Neural cell (in vitro differentiated cells): ENCODE measurements at regions not wholly inside any gene's neighbourhood (a gene's known extent, or its start where the extent isn't known, plus 50 kb on each side); places are given as distances from the start of the nearest gene placed in this dataset.

Source experiments
- H2AFZ ChIP-seq: fragments of 200-600, 300-800 bp; sonication (generic), shearing (Covaris generic); 2 replicates; pipeline ENCODE4 v1.6.0; 2014; ENCODE audit warnings: low read depth, mild to moderate bottlenecking, antibody characterized with exemption, low read length, moderate library complexity
- H3F3A ChIP-seq: fragments of 200-600 bp; shearing (Covaris generic); 2 replicates; pipeline ENCODE4 v1.6.1; 2016; ENCODE audit warnings: mild to moderate bottlenecking, moderate library complexity, mixed read lengths, antibody characterized with exemption, low read length; ENCODE audit not compliant: insufficient read depth, poor library complexity, severe bottlenecking
- H3K27ac ChIP-seq: fragments of 200-600, 300-800 bp; sonication (generic), shearing (Covaris generic); 2 replicates; pipeline ENCODE4 v1.5.1; 2014; ENCODE audit warnings: mild to moderate bottlenecking, low read length, moderate library complexity
- H3K27me3 ChIP-seq: fragments of 300-800, 200-600 bp; sonication (generic), shearing (Covaris generic); 2 replicates; pipeline ENCODE4 v1.6.0; 2014; ENCODE audit warnings: mild to moderate bottlenecking, low read depth, low read length, moderate library complexity; ENCODE audit not compliant: insufficient read depth
- H3K36me3 ChIP-seq: fragments of 300-800, 200-600 bp; sonication (generic), shearing (Covaris generic); 2 replicates; pipeline ENCODE4 v1.5.1; 2014; ENCODE audit warnings: mild to moderate bottlenecking, antibody characterized with exemption, low read length, moderate library complexity; ENCODE audit not compliant: insufficient read depth
- H3K4me2 ChIP-seq: fragments of 300-800, 200-600 bp; sonication (generic), shearing (Covaris generic); 2 replicates; pipeline ENCODE4 v1.6.0; 2014; ENCODE audit warnings: mild to moderate bottlenecking, low read length
- H3K4me3 ChIP-seq: fragments of 300-800, 200-600 bp; sonication (generic), shearing (Covaris generic); 2 replicates; pipeline ENCODE4 v1.5.1; 2014; ENCODE audit warnings: mild to moderate bottlenecking, low read length, moderate library complexity
- H3K79me2 ChIP-seq: fragments of 200-600 bp; shearing (Covaris generic); replicated peaks from 2 replicates; pipeline ENCODE4 v1.6.0; 2014; ENCODE audit warnings: mild to moderate bottlenecking, low read length, moderate library complexity; ENCODE audit not compliant: insufficient read depth
- H3K9ac ChIP-seq: fragments of 300-800, 200-600 bp; sonication (generic), shearing (Covaris generic); 2 replicates; pipeline ENCODE4 v1.6.1; 2016; ENCODE audit warnings: mild to moderate bottlenecking, low read length, mixed read lengths
- H3K9me2 ChIP-seq: fragments of 200-600 bp; shearing (Covaris generic); 2 replicates; pipeline ENCODE4 v1.6.1; 2016; ENCODE audit warnings: mild to moderate bottlenecking, low read length, mixed read lengths; ENCODE audit not compliant: insufficient read depth
- H3K9me3 ChIP-seq: fragments of 200-600, 300-800 bp; sonication (generic), shearing (Covaris generic); 2 replicates; pipeline ENCODE4 v1.6.1; 2016; ENCODE audit warnings: mild to moderate bottlenecking, mixed run types, low read length, moderate library complexity, mixed read lengths
- H4K20me1 ChIP-seq: fragments of 200-600 bp; shearing (Covaris generic); 2 replicates; pipeline ENCODE4 v1.6.1; 2016; ENCODE audit warnings: mild to moderate bottlenecking, mixed run types; ENCODE audit not compliant: insufficient read depth
- EP300 ChIP-seq: fragments of 450-650 bp; conservative IDR thresholded peaks from 2 replicates; pipeline ENCODE4 v1.6.1; 2014; ENCODE audit warnings: antibody characterized with exemption, mild to moderate bottlenecking, moderate library complexity; ENCODE audit not compliant: poor library complexity, severe bottlenecking
- EZH2 ChIP-seq: fragments of 200-600, 300-800 bp; shearing (Covaris generic), sonication (generic); IDR thresholded peaks from 2 replicates; pipeline ENCODE4 v1.6.1; 2014; ENCODE audit warnings: antibody characterized with exemption, low read length, borderline replicate concordance, mild to moderate bottlenecking; ENCODE audit not compliant: insufficient read depth, poor library complexity, severe bottlenecking
- MXI1 ChIP-seq: fragments of 450-650 bp; conservative IDR thresholded peaks from 2 replicates; pipeline ENCODE4 v1.6.1; 2014; ENCODE audit warnings: antibody characterized with exemption, mild to moderate bottlenecking; ENCODE audit not compliant: poor library complexity, severe bottlenecking
- POLR2AphosphoS5 ChIP-seq: IDR thresholded peaks from 2 replicates; pipeline ENCODE4 v1.6.1; 2012
- RAD21 ChIP-seq: fragments of 450-650 bp; conservative IDR thresholded peaks from 2 replicates; pipeline ENCODE4 v1.6.1; 2014; ENCODE audit warnings: antibody characterized with exemption, mild to moderate bottlenecking, moderate library complexity
- SMC3 ChIP-seq: fragments of 450-650 bp; conservative IDR thresholded peaks from 2 replicates; pipeline ENCODE4 v1.6.1; 2014; ENCODE audit warnings: antibody characterized with exemption, mild to moderate bottlenecking, moderate library complexity; ENCODE audit not compliant: poor library complexity
- TAF1 ChIP-seq: IDR thresholded peaks from 2 replicates; pipeline ENCODE4 v1.6.1; 2012; ENCODE audit warnings: low read depth
- TF ChIP-seq, protein P1 (sequence below): fragments of 450-650 bp; IDR thresholded peaks from 2 replicates; pipeline ENCODE4 v1.5.1; 2014; ENCODE audit warnings: antibody characterized with exemption, mild to moderate bottlenecking, moderate library complexity; ENCODE audit not compliant: poor library complexity, severe bottlenecking
- TF ChIP-seq, protein P2 (sequence below): IDR thresholded peaks from 2 replicates; pipeline ENCODE4 v1.6.1; 2012; ENCODE audit warnings: borderline replicate concordance

DNA sequence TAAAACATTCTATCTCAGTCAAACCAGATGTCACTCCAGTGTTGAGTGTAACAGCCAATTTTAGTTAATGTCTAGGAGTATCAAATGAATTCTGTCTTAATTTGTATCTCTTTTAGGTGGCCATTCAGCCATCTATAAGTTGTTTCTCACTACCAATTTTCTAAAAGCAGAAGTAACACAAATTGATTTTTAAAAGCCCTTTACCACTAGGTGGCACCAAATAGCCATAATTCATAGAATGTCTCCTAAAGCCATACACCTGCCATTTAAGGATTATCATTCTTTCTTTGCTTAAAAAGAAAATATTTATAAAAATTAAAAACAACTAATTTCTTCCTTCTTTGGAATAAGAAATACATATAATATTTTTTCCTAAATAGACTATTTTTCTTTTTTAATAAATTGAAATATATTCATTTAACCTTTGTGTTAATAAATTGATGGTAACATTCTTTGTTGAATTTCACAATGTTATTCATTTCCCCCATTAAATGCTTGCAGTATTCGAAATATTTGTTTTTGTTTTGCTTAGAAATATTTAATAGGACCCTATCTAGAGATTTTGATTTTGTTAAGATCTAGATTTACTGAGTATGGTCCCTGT is 107.8 kb upstream of the PPP1R3A start:
- H3K4me2 ChIP-seq: no peak overlapping the region
- no peaks in the 10 kb centered on the region for H3K9me3 ChIP-seq
- H3K27me3 ChIP-seq: no peaks in the 10 kb centered on the region
- H4K20me1 ChIP-seq: no peaks in the 10 kb centered on the region
- H3K9me2 ChIP-seq: no peaks in the 10 kb centered on the region
- H3K79me2 ChIP-seq: no peaks in the 10 kb centered on the region
- peak; percentile 79 for TF ChIP-seq RAD21
- no peak for TF ChIP-seq MXI1
- TF ChIP-seq, protein P1, sequence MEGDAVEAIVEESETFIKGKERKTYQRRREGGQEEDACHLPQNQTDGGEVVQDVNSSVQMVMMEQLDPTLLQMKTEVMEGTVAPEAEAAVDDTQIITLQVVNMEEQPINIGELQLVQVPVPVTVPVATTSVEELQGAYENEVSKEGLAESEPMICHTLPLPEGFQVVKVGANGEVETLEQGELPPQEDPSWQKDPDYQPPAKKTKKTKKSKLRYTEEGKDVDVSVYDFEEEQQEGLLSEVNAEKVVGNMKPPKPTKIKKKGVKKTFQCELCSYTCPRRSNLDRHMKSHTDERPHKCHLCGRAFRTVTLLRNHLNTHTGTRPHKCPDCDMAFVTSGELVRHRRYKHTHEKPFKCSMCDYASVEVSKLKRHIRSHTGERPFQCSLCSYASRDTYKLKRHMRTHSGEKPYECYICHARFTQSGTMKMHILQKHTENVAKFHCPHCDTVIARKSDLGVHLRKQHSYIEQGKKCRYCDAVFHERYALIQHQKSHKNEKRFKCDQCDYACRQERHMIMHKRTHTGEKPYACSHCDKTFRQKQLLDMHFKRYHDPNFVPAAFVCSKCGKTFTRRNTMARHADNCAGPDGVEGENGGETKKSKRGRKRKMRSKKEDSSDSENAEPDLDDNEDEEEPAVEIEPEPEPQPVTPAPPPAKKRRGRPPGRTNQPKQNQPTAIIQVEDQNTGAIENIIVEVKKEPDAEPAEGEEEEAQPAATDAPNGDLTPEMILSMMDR: peak; percentile 78
- TF ChIP-seq SMC3: peak; percentile 75
- H3K27ac ChIP-seq: peak overlapping the region; percentile 83
- H2AFZ ChIP-seq: peak overlapping the region; percentile 28
- peak overlapping the region; percentile 45 for H3K9ac ChIP-seq
- H3K36me3 ChIP-seq: no peaks in the 10 kb centered on the region
- no peak overlapping the region for H3K4me3 ChIP-seq
- no peaks in the 10 kb centered on the region for H3F3A ChIP-seq

GRCh38 chr7:114021135-114021534 is 102.3 kb upstream of the PPP1R3A start:
- H3K9ac ChIP-seq: no peak overlapping the region
- no peak overlapping the region for H3K4me3 ChIP-seq
- no peak overlapping the region for H3K27ac ChIP-seq
- H4K20me1 ChIP-seq: no peaks in the 10 kb centered on the region
- H2AFZ ChIP-seq: no peak overlapping the region
- no peak overlapping the region for H3K4me2 ChIP-seq
- H3K79me2 ChIP-seq: no peaks in the 10 kb centered on the region
- H3F3A ChIP-seq: no peaks in the 10 kb centered on the region
- TF ChIP-seq SMC3 (no peak), TAF1 (no peak), RAD21 (no peak), EP300 (no peak), MXI1 (no peak), POLR2AphosphoS5 (no peak), EZH2 (no peak)
- TF ChIP-seq, protein P2, sequence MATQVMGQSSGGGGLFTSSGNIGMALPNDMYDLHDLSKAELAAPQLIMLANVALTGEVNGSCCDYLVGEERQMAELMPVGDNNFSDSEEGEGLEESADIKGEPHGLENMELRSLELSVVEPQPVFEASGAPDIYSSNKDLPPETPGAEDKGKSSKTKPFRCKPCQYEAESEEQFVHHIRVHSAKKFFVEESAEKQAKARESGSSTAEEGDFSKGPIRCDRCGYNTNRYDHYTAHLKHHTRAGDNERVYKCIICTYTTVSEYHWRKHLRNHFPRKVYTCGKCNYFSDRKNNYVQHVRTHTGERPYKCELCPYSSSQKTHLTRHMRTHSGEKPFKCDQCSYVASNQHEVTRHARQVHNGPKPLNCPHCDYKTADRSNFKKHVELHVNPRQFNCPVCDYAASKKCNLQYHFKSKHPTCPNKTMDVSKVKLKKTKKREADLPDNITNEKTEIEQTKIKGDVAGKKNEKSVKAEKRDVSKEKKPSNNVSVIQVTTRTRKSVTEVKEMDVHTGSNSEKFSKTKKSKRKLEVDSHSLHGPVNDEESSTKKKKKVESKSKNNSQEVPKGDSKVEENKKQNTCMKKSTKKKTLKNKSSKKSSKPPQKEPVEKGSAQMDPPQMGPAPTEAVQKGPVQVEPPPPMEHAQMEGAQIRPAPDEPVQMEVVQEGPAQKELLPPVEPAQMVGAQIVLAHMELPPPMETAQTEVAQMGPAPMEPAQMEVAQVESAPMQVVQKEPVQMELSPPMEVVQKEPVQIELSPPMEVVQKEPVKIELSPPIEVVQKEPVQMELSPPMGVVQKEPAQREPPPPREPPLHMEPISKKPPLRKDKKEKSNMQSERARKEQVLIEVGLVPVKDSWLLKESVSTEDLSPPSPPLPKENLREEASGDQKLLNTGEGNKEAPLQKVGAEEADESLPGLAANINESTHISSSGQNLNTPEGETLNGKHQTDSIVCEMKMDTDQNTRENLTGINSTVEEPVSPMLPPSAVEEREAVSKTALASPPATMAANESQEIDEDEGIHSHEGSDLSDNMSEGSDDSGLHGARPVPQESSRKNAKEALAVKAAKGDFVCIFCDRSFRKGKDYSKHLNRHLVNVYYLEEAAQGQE: no peak
- TF ChIP-seq, protein P1: no peak
- no peaks in the 10 kb centered on the region for H3K27me3 ChIP-seq
- no peaks in the 10 kb centered on the region for H3K9me2 ChIP-seq
- no peaks in the 10 kb centered on the region for H3K9me3 ChIP-seq
- no peaks in the 10 kb centered on the region for H3K36me3 ChIP-seq
